MCF 10A (cell line): ENCODE measurements at regions not wholly inside any gene's neighbourhood (a gene's known extent, or its start where the extent isn't known, plus 50 kb on each side); places are given as distances from the start of the nearest gene placed in this dataset.

Experiments used
- BruUV-seq: library from RNA; stranded (reverse); fragments of 400-500 nt; replicated peaks from 2 replicates; lab custom pipeline; 2021; lab: Mats Ljungman, UMichigan
- CTCF ChIA-PET: fragments of 300-600 bp; sonication (Branson Sonifier 250); formaldehyde crosslinking; extraction: SDS; loops from one replicate; lab custom pipeline; 2021; ENCODE audit warnings: antibody characterized with exemption, inconsistent platforms; lab: Yijun Ruan, JAX
- POLR2A ChIA-PET: fragments of 300-600, 350-650 bp; sonication (Branson Sonifier 250); formaldehyde crosslinking; extraction: SDS; loops from one replicate; lab custom pipeline; 2020; ENCODE audit warnings: antibody characterized with exemption, inconsistent platforms; lab: Yijun Ruan, JAX
- DNase-seq: peaks from one replicate; pipeline ENCODE4 v3.0.0-alpha.2; 2018; ENCODE audit not compliant: unreplicated experiment
- H3K27ac Mint-ChIP-seq: one replicate; pipeline ENCODE4 v1.8.0; 2022; ENCODE audit warnings: mild to moderate bottlenecking, low read depth, mixed read lengths; ENCODE audit not compliant: unreplicated experiment
- H3K27me3 Mint-ChIP-seq: one replicate; pipeline ENCODE4 v1.8.0; 2022; ENCODE audit warnings: mixed read lengths; ENCODE audit not compliant: insufficient read depth, unreplicated experiment
- H3K36me3 Mint-ChIP-seq: one replicate; pipeline ENCODE4 v1.8.0; 2022; ENCODE audit warnings: mild to moderate bottlenecking, moderate library complexity, mixed read lengths; ENCODE audit not compliant: insufficient read depth, unreplicated experiment
- H3K4me1 Mint-ChIP-seq: one replicate; pipeline ENCODE4 v1.8.0; 2022; ENCODE audit warnings: mixed read lengths; ENCODE audit not compliant: insufficient read depth, unreplicated experiment
- H3K4me3 Mint-ChIP-seq: one replicate; pipeline ENCODE4 v1.8.0; 2022; ENCODE audit warnings: mild to moderate bottlenecking, moderate library complexity, mixed read lengths; ENCODE audit not compliant: unreplicated experiment
- H3K9me3 Mint-ChIP-seq: one replicate; pipeline ENCODE4 v1.8.0; 2022; ENCODE audit warnings: mixed read lengths; ENCODE audit not compliant: unreplicated experiment
- intact Hi-C: fragments of 100-400 bp; cut with micrococcal nuclease; formaldehyde crosslinking; loops from 2 replicates; pipeline ENCODE4 v1.14.1; 2022
- TF ChIP-seq, protein P1 (sequence below): fragments of 200-600 bp; IDR thresholded peaks from one replicate; pipeline ENCODE4 v1.8.0; 2022; ENCODE audit warnings: antibody characterized with exemption, mild to moderate bottlenecking; ENCODE audit not compliant: unreplicated experiment

GRCh38 chr6:167487749-167488664 lies 163.1 kb downstream of the TTLL2 start:
- Mint-ChIP-seq H3K27me3 (peaks cover 45% of the 10 kb centered on the region), H3K4me1 (peaks cover 5% of the 10 kb centered on the region), H3K4me3 (no peak overlapping the region), H3K27ac (no peak overlapping the region), H3K36me3 (no peaks in the 10 kb centered on the region), H3K9me3 (no peaks in the 10 kb centered on the region)
- intact Hi-C loops = no loop called here
- CTCF ChIA-PET = no interaction called here
- POLR2A ChIA-PET = no interaction called here
- no peak for DNase-seq
- TF ChIP-seq, protein P1, sequence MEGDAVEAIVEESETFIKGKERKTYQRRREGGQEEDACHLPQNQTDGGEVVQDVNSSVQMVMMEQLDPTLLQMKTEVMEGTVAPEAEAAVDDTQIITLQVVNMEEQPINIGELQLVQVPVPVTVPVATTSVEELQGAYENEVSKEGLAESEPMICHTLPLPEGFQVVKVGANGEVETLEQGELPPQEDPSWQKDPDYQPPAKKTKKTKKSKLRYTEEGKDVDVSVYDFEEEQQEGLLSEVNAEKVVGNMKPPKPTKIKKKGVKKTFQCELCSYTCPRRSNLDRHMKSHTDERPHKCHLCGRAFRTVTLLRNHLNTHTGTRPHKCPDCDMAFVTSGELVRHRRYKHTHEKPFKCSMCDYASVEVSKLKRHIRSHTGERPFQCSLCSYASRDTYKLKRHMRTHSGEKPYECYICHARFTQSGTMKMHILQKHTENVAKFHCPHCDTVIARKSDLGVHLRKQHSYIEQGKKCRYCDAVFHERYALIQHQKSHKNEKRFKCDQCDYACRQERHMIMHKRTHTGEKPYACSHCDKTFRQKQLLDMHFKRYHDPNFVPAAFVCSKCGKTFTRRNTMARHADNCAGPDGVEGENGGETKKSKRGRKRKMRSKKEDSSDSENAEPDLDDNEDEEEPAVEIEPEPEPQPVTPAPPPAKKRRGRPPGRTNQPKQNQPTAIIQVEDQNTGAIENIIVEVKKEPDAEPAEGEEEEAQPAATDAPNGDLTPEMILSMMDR = no peak
- BruUV-seq = no TSS peak

DNA sequence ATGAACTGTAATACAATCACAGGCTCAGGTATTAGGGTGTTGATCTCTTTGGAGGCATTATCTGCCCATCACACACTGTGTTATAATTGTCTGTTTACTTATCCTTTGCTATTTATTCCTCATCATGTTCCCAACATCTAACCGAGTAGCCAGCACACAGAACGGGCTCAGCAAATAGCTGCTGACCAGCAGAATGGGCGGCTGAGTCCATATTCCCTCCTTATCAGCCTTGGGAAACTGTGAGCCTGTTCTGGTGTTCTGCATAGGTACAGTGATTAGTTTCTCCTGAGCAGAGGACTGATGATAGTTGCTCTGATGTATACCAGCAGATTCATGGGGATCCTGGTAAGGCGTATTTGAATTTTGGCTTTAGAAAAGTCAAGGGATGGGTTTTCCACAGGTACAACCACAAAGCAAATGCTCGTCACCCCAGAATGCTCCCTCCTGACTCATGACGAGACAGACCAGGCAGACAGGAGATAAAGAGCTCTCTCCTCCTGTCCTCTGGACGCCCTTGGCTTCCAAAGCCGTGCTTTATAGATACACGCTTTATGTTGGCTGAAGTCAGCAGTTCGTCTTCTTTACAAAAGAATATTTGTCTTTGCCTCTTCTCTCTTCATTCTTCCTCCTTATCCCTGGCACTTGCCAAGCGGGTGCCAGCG lies 166.7 kb downstream of the TTLL2 start:
- Mint-ChIP-seq H3K27me3 (peaks cover 39% of the 10 kb centered on the region), H3K27ac (no peak overlapping the region), H3K36me3 (no peaks in the 10 kb centered on the region), H3K4me3 (no peak overlapping the region), H3K4me1 (no peaks in the 10 kb centered on the region), H3K9me3 (no peaks in the 10 kb centered on the region)
- TF ChIP-seq, protein P1 = no peak
- POLR2A ChIA-PET = no interaction called here
- no peak for DNase-seq
- CTCF ChIA-PET = no interaction called here
- BruUV-seq = no TSS peak
- intact Hi-C loops = no loop called here

GRCh38 chr6:167492100-167492449 lies 167.2 kb downstream of the TTLL2 start:
- TF ChIP-seq, protein P1 = no peak
- intact Hi-C loops = no loop called here
- no peak for DNase-seq
- no peaks in the 10 kb centered on the region for H3K4me1 Mint-ChIP-seq
- H3K4me3 Mint-ChIP-seq = no peak overlapping the region
- peaks cover 34% of the 10 kb centered on the region for H3K27me3 Mint-ChIP-seq
- no peaks in the 10 kb centered on the region for H3K36me3 Mint-ChIP-seq
- POLR2A ChIA-PET = no interaction called here
- CTCF ChIA-PET = no interaction called here
- no peak overlapping the region for H3K27ac Mint-ChIP-seq
- H3K9me3 Mint-ChIP-seq = no peaks in the 10 kb centered on the region
- BruUV-seq = no TSS peak

DNA sequence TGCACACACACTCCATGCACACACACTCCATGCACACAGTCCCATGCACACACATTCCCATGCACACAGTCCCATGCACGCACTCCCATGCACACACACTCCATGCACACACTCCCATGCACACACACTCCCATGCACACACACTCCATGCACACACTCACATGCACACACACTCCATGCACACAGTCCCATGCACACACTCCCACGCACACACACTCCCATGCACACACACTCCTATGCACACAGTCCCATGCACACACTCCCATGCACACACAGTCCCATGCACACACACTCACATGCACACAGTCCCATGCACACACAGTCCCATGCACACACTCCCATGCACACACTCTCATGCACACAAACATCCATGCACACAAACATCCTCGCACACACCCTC lies 168.4 kb downstream of the TTLL2 start:
- no peaks in the 10 kb centered on the region for H3K4me1 Mint-ChIP-seq
- TF ChIP-seq, protein P1 = no peak
- no peaks in the 10 kb centered on the region for H3K9me3 Mint-ChIP-seq
- ChIA-PET POLR2A (no interaction called here), CTCF (no interaction called here)
- no peaks in the 10 kb centered on the region for H3K36me3 Mint-ChIP-seq
- intact Hi-C loops = no loop called here
- H3K4me3 Mint-ChIP-seq = no peak overlapping the region
- no peak for DNase-seq
- H3K27ac Mint-ChIP-seq = no peak overlapping the region
- peaks cover 22% of the 10 kb centered on the region for H3K27me3 Mint-ChIP-seq
- no TSS peak for BruUV-seq
